ENCODE measurements at regions not wholly inside any gene's neighbourhood (a gene's known extent, or its start where the extent isn't known, plus 50 kb on each side); places are given as distances from the start of the nearest gene placed in this dataset.

GRCh38 chr3:30505866-30506520 lies 100.4 kb upstream of the TGFBR2 start:
- DNase-seq, result no peak

GRCh38 chr3:30508339-30508738 lies 98.1 kb upstream of the TGFBR2 start:
- no peak for DNase-seq

GRCh38 chr3:30510596-30510995 lies 95.8 kb upstream of the TGFBR2 start:
- DNase-seq, result no peak

GRCh38 chr3:30511524-30512251 lies 94.7 kb upstream of the TGFBR2 start:
- DNase-seq, result no peak

GRCh38 chr3:30512576-30512975 lies 93.8 kb upstream of the TGFBR2 start:
- DNase-seq, result no peak

GRCh38 chr3:30513374-30514152 lies 92.8 kb upstream of the TGFBR2 start:
- no peak for DNase-seq

GRCh38 chr3:30516238-30516637 lies 90.2 kb upstream of the TGFBR2 start:
- DNase-seq, result no peak

GRCh38 chr3:30518181-30518864 lies 88.1 kb upstream of the TGFBR2 start:
- no peak for DNase-seq

- no peak for DNase-seq
Observed at GRCh38 chr3:30518872-30519271, 87.5 kb upstream of the TGFBR2 start.

- DNase-seq, result no peak
Observed at GRCh38 chr3:30520699-30521098, 85.7 kb upstream of the TGFBR2 start.

- no peak for DNase-seq
Observed at GRCh38 chr3:30521156-30521715, 85.2 kb upstream of the TGFBR2 start.

- no peak for DNase-seq
Observed at GRCh38 chr3:30522476-30522875, 83.9 kb upstream of the TGFBR2 start.

- no peak for DNase-seq
Observed at GRCh38 chr3:30523366-30523765, 83.0 kb upstream of the TGFBR2 start.

GRCh38 chr3:30524357-30525040 lies 81.9 kb upstream of the TGFBR2 start:
- DNase-seq, result no peak

- DNase-seq, result no peak
Observed at GRCh38 chr3:30526031-30526430, 80.4 kb upstream of the TGFBR2 start.

- DNase-seq, result no peak
Observed at GRCh38 chr3:30527186-30527585, 79.2 kb upstream of the TGFBR2 start.

- DNase-seq, result no peak
Observed at GRCh38 chr3:30527720-30528119, 78.7 kb upstream of the TGFBR2 start.

- DNase-seq, result no peak
Observed at GRCh38 chr3:30530084-30530483, 76.3 kb upstream of the TGFBR2 start.

- no peak for DNase-seq
Observed at GRCh38 chr3:30531017-30531570, 75.3 kb upstream of the TGFBR2 start.

- DNase-seq, result no peak
Observed at GRCh38 chr3:30535525-30535924, 70.9 kb upstream of the TGFBR2 start.

- no peak for DNase-seq
Observed at GRCh38 chr3:30538791-30539190, 67.6 kb upstream of the TGFBR2 start.

GRCh38 chr3:30539206-30539605 lies 67.2 kb upstream of the TGFBR2 start:
- no peak for DNase-seq
